ENCODE measurements at regions not wholly inside any gene's neighbourhood (a gene's known extent, or its start where the extent isn't known, plus 50 kb on each side); places are given as distances from the start of the nearest gene placed in this dataset.
"Not testable (repeated sequence)": the region's sequence is repeated elsewhere in the genome, so short reads cannot be mapped to it uniquely, and the experiment has no call there.

GRCh38 chr20:19045371-19045770 is 167.1 kb upstream of the SLC24A3 start:
- no peak overlapping the region for H3K4me3 Mint-ChIP-seq
- TF ChIP-seq, protein P1, sequence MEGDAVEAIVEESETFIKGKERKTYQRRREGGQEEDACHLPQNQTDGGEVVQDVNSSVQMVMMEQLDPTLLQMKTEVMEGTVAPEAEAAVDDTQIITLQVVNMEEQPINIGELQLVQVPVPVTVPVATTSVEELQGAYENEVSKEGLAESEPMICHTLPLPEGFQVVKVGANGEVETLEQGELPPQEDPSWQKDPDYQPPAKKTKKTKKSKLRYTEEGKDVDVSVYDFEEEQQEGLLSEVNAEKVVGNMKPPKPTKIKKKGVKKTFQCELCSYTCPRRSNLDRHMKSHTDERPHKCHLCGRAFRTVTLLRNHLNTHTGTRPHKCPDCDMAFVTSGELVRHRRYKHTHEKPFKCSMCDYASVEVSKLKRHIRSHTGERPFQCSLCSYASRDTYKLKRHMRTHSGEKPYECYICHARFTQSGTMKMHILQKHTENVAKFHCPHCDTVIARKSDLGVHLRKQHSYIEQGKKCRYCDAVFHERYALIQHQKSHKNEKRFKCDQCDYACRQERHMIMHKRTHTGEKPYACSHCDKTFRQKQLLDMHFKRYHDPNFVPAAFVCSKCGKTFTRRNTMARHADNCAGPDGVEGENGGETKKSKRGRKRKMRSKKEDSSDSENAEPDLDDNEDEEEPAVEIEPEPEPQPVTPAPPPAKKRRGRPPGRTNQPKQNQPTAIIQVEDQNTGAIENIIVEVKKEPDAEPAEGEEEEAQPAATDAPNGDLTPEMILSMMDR (IDR thresholded peaks at IDR 0.05), result no peak
- DNase-seq, result no peak
- H3K27me3 Mint-ChIP-seq (ENCODE audit: low read depth, poor library complexity), result peaks cover 12% of the 10 kb centered on the region
- no peaks in the 10 kb centered on the region for H3K36me3 Mint-ChIP-seq (ENCODE audit: low read depth)
- no peak overlapping the region for H3K27ac Mint-ChIP-seq
- no peaks in the 10 kb centered on the region for H3K9me3 Mint-ChIP-seq
- H3K4me1 Mint-ChIP-seq, result no peaks in the 10 kb centered on the region

DNA sequence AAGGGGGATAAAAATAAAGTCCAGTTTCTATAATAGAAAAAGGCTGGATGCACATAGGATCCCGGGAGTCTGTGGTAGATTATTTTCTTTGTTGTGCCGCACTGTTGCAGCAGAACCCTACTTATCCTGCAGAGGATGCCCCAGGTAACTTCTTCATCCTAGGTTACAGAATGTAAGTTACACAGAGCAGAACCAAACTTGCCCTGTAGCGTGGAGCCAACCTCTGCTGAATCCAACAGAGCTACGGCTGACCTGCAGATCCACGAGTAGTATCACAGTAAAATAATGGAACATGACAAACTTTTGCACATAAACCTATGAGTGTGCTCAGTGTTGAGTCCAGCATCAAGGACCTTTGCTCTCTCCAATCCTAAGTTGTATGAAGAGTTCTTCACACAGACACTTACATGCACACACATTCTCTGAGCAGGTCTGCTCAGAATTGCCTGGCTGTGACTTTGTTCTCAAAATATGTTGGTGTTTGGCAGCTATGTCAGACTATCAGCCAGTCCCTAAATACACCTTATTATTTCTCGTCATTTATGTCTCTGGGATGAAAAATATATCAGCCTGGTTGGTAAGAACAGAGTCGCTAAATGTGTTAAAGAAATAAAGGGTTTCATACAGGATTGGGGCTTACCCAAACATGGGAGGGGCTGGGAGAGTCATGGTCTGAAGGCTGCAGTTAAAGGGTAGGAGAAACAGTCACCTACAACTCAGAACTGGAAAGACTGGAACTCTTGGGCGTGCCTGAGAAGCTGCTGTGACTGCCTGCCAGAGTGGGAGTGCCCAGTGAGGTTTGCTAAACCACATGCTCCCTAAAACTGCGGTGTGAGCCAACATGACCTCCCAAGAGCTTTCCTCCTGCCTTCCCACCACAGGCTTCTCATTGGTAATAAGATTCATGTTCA is 165.1 kb upstream of the SLC24A3 start:
- no peak for DNase-seq
- Mint-ChIP-seq H3K36me3 (ENCODE audit: low read depth) (no peaks in the 10 kb centered on the region), H3K27me3 (ENCODE audit: low read depth, poor library complexity) (peaks cover 14% of the 10 kb centered on the region), H3K4me3 (no peak overlapping the region), H3K27ac (no peak overlapping the region), H3K9me3 (no peaks in the 10 kb centered on the region), H3K4me1 (no peaks in the 10 kb centered on the region)
- TF ChIP-seq, protein P1 (IDR thresholded peaks at IDR 0.05), result no peak

- Mint-ChIP-seq H3K27me3 (ENCODE audit: low read depth, poor library complexity) (peaks cover 11% of the 10 kb centered on the region), H3K36me3 (ENCODE audit: low read depth) (no peaks in the 10 kb centered on the region), H3K9me3 (no peaks in the 10 kb centered on the region), H3K27ac (no peak overlapping the region), H3K4me3 (no peak overlapping the region), H3K4me1 (no peaks in the 10 kb centered on the region)
- TF ChIP-seq, protein P1 (IDR thresholded peaks at IDR 0.05), result no peak
- DNase-seq, result no peak
These were observed 164.5 kb upstream of the SLC24A3 start for GRCh38 chr20:19047951-19048296.

- Mint-ChIP-seq H3K9me3 (no peaks in the 10 kb centered on the region), H3K4me3 (no peak overlapping the region), H3K4me1 (no peaks in the 10 kb centered on the region), H3K27me3 (ENCODE audit: low read depth, poor library complexity) (peaks cover 7% of the 10 kb centered on the region), H3K36me3 (ENCODE audit: low read depth) (no peaks in the 10 kb centered on the region), H3K27ac (peak overlapping the region; percentile 66)
- TF ChIP-seq, protein P1 (IDR thresholded peaks at IDR 0.05), result no peak
- DNase-seq, result no peak
These were observed 163.4 kb upstream of the SLC24A3 start for GRCh38 chr20:19048995-19049501.

GRCh38 chr20:19049514-19049913 is 162.9 kb upstream of the SLC24A3 start:
- H3K4me3 Mint-ChIP-seq, result no peak overlapping the region
- no peaks in the 10 kb centered on the region for H3K9me3 Mint-ChIP-seq
- H3K27ac Mint-ChIP-seq, result no peak overlapping the region
- H3K27me3 Mint-ChIP-seq (ENCODE audit: low read depth, poor library complexity), result peaks cover 7% of the 10 kb centered on the region
- no peaks in the 10 kb centered on the region for H3K4me1 Mint-ChIP-seq
- no peaks in the 10 kb centered on the region for H3K36me3 Mint-ChIP-seq (ENCODE audit: low read depth)
- DNase-seq, result no peak
- TF ChIP-seq, protein P1 (IDR thresholded peaks at IDR 0.05), result no peak

GRCh38 chr20:19056909-19057308 is 155.5 kb upstream of the SLC24A3 start:
- no peaks in the 10 kb centered on the region for H3K4me1 Mint-ChIP-seq
- H3K4me3 Mint-ChIP-seq, result no peak overlapping the region
- no peaks in the 10 kb centered on the region for H3K36me3 Mint-ChIP-seq (ENCODE audit: low read depth)
- H3K27ac Mint-ChIP-seq, result no peak overlapping the region
- H3K9me3 Mint-ChIP-seq, result peaks cover 37% of the 10 kb centered on the region
- H3K27me3 Mint-ChIP-seq (ENCODE audit: low read depth, poor library complexity), result no peaks in the 10 kb centered on the region
- TF ChIP-seq, protein P1 (IDR thresholded peaks at IDR 0.05), result no peak
- no peak for DNase-seq

GRCh38 chr20:19064788-19065187 is 147.7 kb upstream of the SLC24A3 start:
- not testable (repeated sequence) for H3K27ac Mint-ChIP-seq; DNase-seq; H3K4me1 Mint-ChIP-seq; H3K27me3 Mint-ChIP-seq (ENCODE audit: low read depth, poor library complexity); H3K4me3 Mint-ChIP-seq; H3K36me3 Mint-ChIP-seq (ENCODE audit: low read depth)
- peaks cover 82% of the 10 kb centered on the region for H3K9me3 Mint-ChIP-seq
